GM12865 (cell line): ENCODE measurements at regions not wholly inside any gene's neighbourhood (a gene's known extent, or its start where the extent isn't known, plus 50 kb on each side); places are given as distances from the start of the nearest gene placed in this dataset.

Experiments used
- DNase-seq: peaks from one replicate; pipeline ENCODE4 v3.0.0; 2010; ENCODE audit warnings: low read depth
- H3K4me3 ChIP-seq: 2 replicates; pipeline ENCODE4 v1.5.1; 2011; ENCODE audit warnings: mild to moderate bottlenecking, low read depth, low read length, control low read depth
- CTCF ChIP-seq: IDR thresholded peaks from 2 replicates; pipeline ENCODE4 v1.5.1; 2011; ENCODE audit warnings: low read length, control low read depth, low read depth, inconsistent platforms; ENCODE audit not compliant: insufficient read depth; ENCODE audit errors: missing control alignments

DNA sequence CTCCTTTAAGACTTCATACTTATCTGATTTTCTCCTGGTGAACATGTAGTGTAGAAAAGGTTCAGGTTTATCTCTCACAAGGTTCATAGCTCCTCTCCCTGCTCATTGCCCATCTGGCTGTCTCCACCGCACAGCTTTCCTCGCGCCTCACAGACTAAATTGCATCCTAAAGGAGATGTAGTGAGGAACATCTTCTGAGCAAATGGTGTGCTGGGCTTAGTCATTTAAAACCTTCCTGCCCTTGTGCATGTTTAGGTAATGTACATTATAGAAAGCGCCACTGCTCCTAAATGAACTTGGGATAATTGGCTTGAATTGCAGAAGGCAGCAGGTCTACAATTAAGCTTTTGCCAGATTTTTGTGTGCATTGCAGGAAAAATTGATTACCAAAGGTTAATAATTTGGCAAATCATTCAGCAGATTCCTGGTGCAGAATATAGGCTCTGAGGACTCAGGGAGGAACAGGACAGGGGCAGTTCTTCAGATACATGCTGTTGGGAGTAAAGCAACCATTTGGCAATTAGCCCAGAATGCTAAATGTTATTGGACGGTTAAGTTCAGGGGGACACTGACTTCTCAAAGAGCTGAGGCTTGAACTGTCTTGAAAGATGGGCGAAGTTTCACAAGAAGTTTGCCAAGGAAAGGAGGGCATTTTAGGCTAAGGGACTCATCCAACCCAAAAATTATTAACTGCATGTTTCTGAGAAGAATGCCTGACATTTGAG, 108.4 kb upstream of the CLDN10 start:
- TF ChIP-seq CTCF: no peak
- DNase-seq: no peak
- H3K4me3 ChIP-seq: no peak overlapping the region

- no peak for TF ChIP-seq CTCF
- H3K4me3 ChIP-seq: no peak overlapping the region
- no peak for DNase-seq
Observed at GRCh38 chr13:95445131-95445530, 107.4 kb upstream of the CLDN10 start.

DNA sequence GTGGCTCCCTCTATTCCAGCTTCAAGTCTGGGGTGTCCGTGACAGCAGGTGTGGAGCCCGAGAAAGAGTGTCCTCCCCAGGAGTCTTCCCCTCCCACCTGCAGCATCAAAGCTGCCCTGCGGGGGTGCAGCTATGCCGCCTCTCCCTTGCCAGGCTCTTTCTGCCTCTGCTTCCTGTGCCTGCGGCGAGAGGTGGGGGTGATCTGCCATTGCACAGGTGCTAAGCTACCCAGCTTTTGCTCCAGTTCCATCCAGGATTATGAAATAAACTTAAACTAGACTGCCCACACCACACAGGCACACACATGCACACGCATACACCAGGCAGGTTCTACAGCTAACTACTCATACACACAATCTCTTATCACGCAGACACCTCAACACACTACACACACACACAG, 104.7 kb upstream of the CLDN10 start:
- TF ChIP-seq CTCF: no peak
- no peak for DNase-seq
- H3K4me3 ChIP-seq: no peak overlapping the region

GRCh38 chr13:95451656-95452055, 100.9 kb upstream of the CLDN10 start:
- no peak overlapping the region for H3K4me3 ChIP-seq
- no peak for TF ChIP-seq CTCF
- DNase-seq: no peak

GRCh38 chr13:95452375-95452774, 100.1 kb upstream of the CLDN10 start:
- TF ChIP-seq CTCF: no peak
- DNase-seq: peak; percentile 19
- no peak overlapping the region for H3K4me3 ChIP-seq

DNA sequence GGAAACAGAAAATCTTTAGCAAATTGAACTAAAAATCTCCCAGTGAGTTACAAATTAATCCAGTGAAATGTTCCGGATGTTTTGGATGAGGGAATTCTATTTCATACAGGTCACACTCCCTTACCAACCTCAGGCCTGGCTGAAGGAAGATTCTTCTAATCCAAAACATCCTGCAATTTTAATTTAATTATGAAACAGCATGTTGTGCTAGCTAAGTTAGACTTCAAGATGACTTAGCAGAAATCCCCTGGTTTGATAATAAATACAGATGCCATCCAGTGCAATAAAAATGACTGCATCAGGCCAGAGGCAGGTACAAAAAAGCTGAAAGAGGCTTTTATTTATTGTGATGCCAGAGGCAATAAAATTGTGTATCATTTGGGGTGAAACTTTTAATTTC, 96.7 kb upstream of the CLDN10 start:
- TF ChIP-seq CTCF: no peak
- H3K4me3 ChIP-seq: no peak overlapping the region
- DNase-seq: no peak

DNA sequence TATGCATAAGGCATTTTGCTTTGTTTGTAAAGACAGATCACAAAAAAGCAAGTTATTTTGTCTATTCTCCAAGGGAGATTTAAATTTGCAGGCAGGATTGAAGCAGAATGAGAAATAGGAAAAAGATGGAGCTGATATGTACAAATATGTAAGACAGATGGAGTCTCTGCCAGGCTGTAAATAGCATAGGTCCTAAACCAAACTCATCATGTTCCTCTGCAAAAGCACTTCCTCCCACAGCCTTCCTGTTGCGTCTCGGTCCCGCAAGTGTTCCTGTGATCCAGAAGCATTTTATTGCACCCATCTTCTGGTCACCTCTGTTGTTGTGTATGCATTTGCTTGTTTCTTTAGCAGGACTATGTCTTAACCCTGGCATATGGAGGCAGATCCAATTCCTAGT, 95.7 kb upstream of the CLDN10 start:
- peak overlapping the region; percentile 25; the same call in 1 of the 2 replicates for H3K4me3 ChIP-seq
- TF ChIP-seq CTCF: no peak
- DNase-seq: peak; percentile 32
